Activated CD4-positive, alpha-beta T cell treated with anti-CD3 and anti-CD28 coated beads, Interleukin-2, amount 10 ng/mL, durations not matched to agents 24 days and 14 days (primary cell): ENCODE measurements at regions not wholly inside any gene's neighbourhood (a gene's known extent, or its start where the extent isn't known, plus 50 kb on each side); places are given as distances from the start of the nearest gene placed in this dataset.

Experiments used
- DNase-seq: peaks from one replicate; pipeline ENCODE4 v3.0.0; 2022
- H3K27ac Mint-ChIP-seq: one replicate; pipeline ENCODE4 v1.8.0; 2022; ENCODE audit warnings: mild to moderate bottlenecking, mixed read lengths
- H3K27me3 Mint-ChIP-seq: one replicate; pipeline ENCODE4 v1.8.0; 2022; ENCODE audit warnings: mixed read lengths
- H3K36me3 Mint-ChIP-seq: one replicate; pipeline ENCODE4 v1.8.0; 2022; ENCODE audit warnings: low read depth, mild to moderate bottlenecking, mixed read lengths
- H3K4me1 Mint-ChIP-seq: one replicate; pipeline ENCODE4 v1.8.0; 2021; ENCODE audit warnings: mixed read lengths
- H3K4me3 Mint-ChIP-seq: one replicate; pipeline ENCODE4 v1.8.0; 2022; ENCODE audit warnings: mild to moderate bottlenecking, moderate library complexity, mixed read lengths
- H3K9me3 Mint-ChIP-seq: one replicate; pipeline ENCODE4 v1.8.0; 2021; ENCODE audit warnings: mixed read lengths
- intact Hi-C: fragments of 100-400 bp; cut with micrococcal nuclease; formaldehyde crosslinking; loops from one replicate; pipeline ENCODE4 v1.15.1; 2023

GRCh38 chr7:115133248-115133647 lies 211.4 kb downstream of the MDFIC start:
- H3K9me3 Mint-ChIP-seq = peaks cover 9% of the 10 kb centered on the region
- H3K36me3 Mint-ChIP-seq = peaks cover 5% of the 10 kb centered on the region
- no peak for DNase-seq
- H3K27ac Mint-ChIP-seq = no peak overlapping the region
- H3K4me3 Mint-ChIP-seq = no peak overlapping the region
- no peaks in the 10 kb centered on the region for H3K27me3 Mint-ChIP-seq
- intact Hi-C loops = no loop called here
- peaks cover 15% of the 10 kb centered on the region for H3K4me1 Mint-ChIP-seq

- H3K36me3 Mint-ChIP-seq = peaks cover 5% of the 10 kb centered on the region
- peaks cover 9% of the 10 kb centered on the region for H3K9me3 Mint-ChIP-seq
- no peak overlapping the region for H3K4me3 Mint-ChIP-seq
- H3K27ac Mint-ChIP-seq = no peak overlapping the region
- peaks cover 15% of the 10 kb centered on the region for H3K4me1 Mint-ChIP-seq
- H3K27me3 Mint-ChIP-seq = no peaks in the 10 kb centered on the region
- intact Hi-C loops = no loop called here
- DNase-seq = no peak
Measured at GRCh38 chr7:115132096-115132495, 210.2 kb downstream of the MDFIC start.

- Mint-ChIP-seq H3K36me3 (peaks cover 3% of the 10 kb centered on the region), H3K27me3 (no peaks in the 10 kb centered on the region), H3K4me1 (peaks cover under 1% of the 10 kb centered on the region), H3K27ac (no peak overlapping the region), H3K4me3 (no peak overlapping the region), H3K9me3 (peaks cover 6% of the 10 kb centered on the region)
- intact Hi-C loops = no loop called here
- DNase-seq = no peak
Measured at GRCh38 chr7:115128154-115128553, 206.3 kb downstream of the MDFIC start.

- DNase-seq = no peak
- H3K9me3 Mint-ChIP-seq = peaks cover 4% of the 10 kb centered on the region
- no peaks in the 10 kb centered on the region for H3K27me3 Mint-ChIP-seq
- peaks cover 3% of the 10 kb centered on the region for H3K36me3 Mint-ChIP-seq
- H3K4me1 Mint-ChIP-seq = no peaks in the 10 kb centered on the region
- H3K4me3 Mint-ChIP-seq = no peak overlapping the region
- H3K27ac Mint-ChIP-seq = no peak overlapping the region
- intact Hi-C loops = no loop called here
Measured at GRCh38 chr7:115127399-115128021, 205.6 kb downstream of the MDFIC start.

GRCh38 chr7:115125750-115126149 lies 203.9 kb downstream of the MDFIC start:
- Mint-ChIP-seq H3K36me3 (no peaks in the 10 kb centered on the region), H3K27ac (no peak overlapping the region), H3K27me3 (no peaks in the 10 kb centered on the region), H3K4me3 (no peak overlapping the region), H3K9me3 (peaks cover 4% of the 10 kb centered on the region), H3K4me1 (peaks cover 2% of the 10 kb centered on the region)
- intact Hi-C loops = no loop called here
- DNase-seq = no peak

GRCh38 chr7:115125312-115125711 lies 203.4 kb downstream of the MDFIC start:
- no peak overlapping the region for H3K27ac Mint-ChIP-seq
- H3K4me3 Mint-ChIP-seq = no peak overlapping the region
- intact Hi-C loops = no loop called here
- no peak for DNase-seq
- H3K9me3 Mint-ChIP-seq = peaks cover 4% of the 10 kb centered on the region
- H3K27me3 Mint-ChIP-seq = no peaks in the 10 kb centered on the region
- H3K36me3 Mint-ChIP-seq = no peaks in the 10 kb centered on the region
- peaks cover 2% of the 10 kb centered on the region for H3K4me1 Mint-ChIP-seq

- Mint-ChIP-seq H3K27ac (no peak overlapping the region), H3K9me3 (peaks cover 2% of the 10 kb centered on the region), H3K4me1 (peaks cover 2% of the 10 kb centered on the region), H3K36me3 (no peaks in the 10 kb centered on the region), H3K27me3 (no peaks in the 10 kb centered on the region), H3K4me3 (no peak overlapping the region)
- intact Hi-C loops = no loop called here
- no peak for DNase-seq
Measured at GRCh38 chr7:115124409-115124939, 202.6 kb downstream of the MDFIC start.

- Mint-ChIP-seq H3K4me3 (no peak overlapping the region), H3K9me3 (no peaks in the 10 kb centered on the region), H3K27ac (no peak overlapping the region), H3K27me3 (no peaks in the 10 kb centered on the region), H3K4me1 (peaks cover 2% of the 10 kb centered on the region), H3K36me3 (no peaks in the 10 kb centered on the region)
- intact Hi-C loops = no loop called here
- no peak for DNase-seq
Measured at GRCh38 chr7:115123441-115123840, 201.5 kb downstream of the MDFIC start.

- Mint-ChIP-seq H3K36me3 (no peaks in the 10 kb centered on the region), H3K4me1 (peaks cover 2% of the 10 kb centered on the region), H3K9me3 (no peaks in the 10 kb centered on the region), H3K4me3 (no peak overlapping the region), H3K27me3 (no peaks in the 10 kb centered on the region), H3K27ac (no peak overlapping the region)
- DNase-seq = no peak
- intact Hi-C loops = no loop called here
Measured at GRCh38 chr7:115122388-115122787, 200.5 kb downstream of the MDFIC start.

GRCh38 chr7:115117748-115118147 lies 195.9 kb downstream of the MDFIC start:
- Mint-ChIP-seq H3K36me3 (no peaks in the 10 kb centered on the region), H3K4me3 (no peak overlapping the region), H3K9me3 (peaks cover 4% of the 10 kb centered on the region), H3K4me1 (peaks cover 2% of the 10 kb centered on the region), H3K27me3 (peaks cover 8% of the 10 kb centered on the region), H3K27ac (no peak overlapping the region)
- intact Hi-C loops = loop anchor here (10.0 kb wide), 1 partner anchor 253 kb away; no protein-coding TSS in a partner anchor
- no peak for DNase-seq

- intact Hi-C loops = loop anchor here (10.0 kb wide), 1 partner anchor 252 kb away; no protein-coding TSS in a partner anchor
- Mint-ChIP-seq H3K36me3 (no peaks in the 10 kb centered on the region), H3K4me3 (no peak overlapping the region), H3K27me3 (peaks cover 10% of the 10 kb centered on the region), H3K27ac (no peak overlapping the region), H3K4me1 (no peaks in the 10 kb centered on the region), H3K9me3 (peaks cover 4% of the 10 kb centered on the region)
- DNase-seq = no peak
Measured at GRCh38 chr7:115116773-115117715, 195.2 kb downstream of the MDFIC start.

GRCh38 chr7:115113776-115114175 lies 191.9 kb downstream of the MDFIC start:
- no peak for DNase-seq
- H3K36me3 Mint-ChIP-seq = no peaks in the 10 kb centered on the region
- intact Hi-C loops = loop anchor here (10.0 kb wide), 1 partner anchor 249 kb away; no protein-coding TSS in a partner anchor
- peaks cover 12% of the 10 kb centered on the region for H3K27me3 Mint-ChIP-seq
- H3K4me1 Mint-ChIP-seq = no peaks in the 10 kb centered on the region
- no peak overlapping the region for H3K4me3 Mint-ChIP-seq
- H3K27ac Mint-ChIP-seq = no peak overlapping the region
- peaks cover 4% of the 10 kb centered on the region for H3K9me3 Mint-ChIP-seq

GRCh38 chr7:115113131-115113530 lies 191.2 kb downstream of the MDFIC start:
- Mint-ChIP-seq H3K4me3 (no peak overlapping the region), H3K27ac (no peak overlapping the region), H3K27me3 (peaks cover 12% of the 10 kb centered on the region), H3K9me3 (peaks cover 4% of the 10 kb centered on the region), H3K4me1 (no peaks in the 10 kb centered on the region), H3K36me3 (no peaks in the 10 kb centered on the region)
- intact Hi-C loops = loop anchor here (10.0 kb wide), 1 partner anchor 248 kb away; no protein-coding TSS in a partner anchor
- no peak for DNase-seq

- Mint-ChIP-seq H3K27ac (no peak overlapping the region), H3K9me3 (peaks cover 6% of the 10 kb centered on the region), H3K36me3 (no peaks in the 10 kb centered on the region), H3K27me3 (peaks cover 12% of the 10 kb centered on the region), H3K4me3 (no peak overlapping the region), H3K4me1 (no peaks in the 10 kb centered on the region)
- DNase-seq = no peak
- intact Hi-C loops = loop anchor here (10.0 kb wide), 1 partner anchor 246 kb away; no protein-coding TSS in a partner anchor
Measured at GRCh38 chr7:115110523-115110922, 188.6 kb downstream of the MDFIC start.
